SK-N-MC (cell line): ENCODE measurements at regions not wholly inside any gene's neighbourhood (a gene's known extent, or its start where the extent isn't known, plus 50 kb on each side); places are given as distances from the start of the nearest gene placed in this dataset.

ENCODE experiments used
- EZH2 ChIP-seq: fragments of 200-600 bp; sonication (generic); IDR thresholded peaks from one replicate; pipeline ENCODE4 v1.6.1; 2017; ENCODE audit warnings: antibody characterized with exemption
- FOXP2 ChIP-seq: optimal IDR thresholded peaks from 2 replicates; pipeline ENCODE3; 2011; ENCODE audit warnings: mild to moderate bottlenecking, moderate library complexity; ENCODE audit not compliant: insufficient read depth; ENCODE audit errors: extremely low read length, control extremely low read depth
- POLR2AphosphoS5 ChIP-seq: IDR thresholded peaks from 2 replicates; pipeline ENCODE4 v1.6.1; 2012; ENCODE audit warnings: mild to moderate bottlenecking, low read depth, low read length, borderline replicate concordance

DNA sequence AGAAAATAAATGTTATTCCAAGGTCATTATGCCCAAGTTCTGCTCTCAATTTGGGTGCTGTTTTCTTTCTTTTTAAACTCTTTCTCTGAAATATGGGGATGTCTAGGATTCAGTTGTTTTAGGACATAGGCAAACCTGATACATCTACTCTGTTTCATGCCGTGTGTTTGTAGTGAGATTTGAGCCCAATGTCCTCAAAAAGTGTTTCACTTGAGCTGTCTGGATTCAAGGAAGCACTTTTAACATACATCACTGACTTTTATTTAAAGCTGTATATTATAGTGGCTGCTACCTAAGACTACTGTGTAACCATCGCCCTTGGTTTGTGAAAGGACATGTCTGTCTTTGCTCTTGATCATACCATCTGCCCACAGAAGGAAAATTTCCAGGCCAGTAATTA lies 709.3 kb upstream of the STXBP6 start:
- no peak for TF ChIP-seq EZH2
- TF ChIP-seq POLR2AphosphoS5, result no peak
- no peak for TF ChIP-seq FOXP2
